NOMO-1 (cell line): ENCODE measurements at regions not wholly inside any gene's neighbourhood (a gene's known extent, or its start where the extent isn't known, plus 50 kb on each side); places are given as distances from the start of the nearest gene placed in this dataset.
"Not testable (repeated sequence)": the region's sequence is repeated elsewhere in the genome, so short reads cannot be mapped to it uniquely, and the experiment has no call there.

Experiments used
- DNase-seq, 2 experiments: peaks; one replicate each; lab custom pipeline; 2025; ENCODE audit not compliant: unreplicated experiment in 2 of 2; lab: John Stamatoyannopoulos, UW

GRCh38 chr11:122209619-122210366, 93.8 kb upstream of the BLID start:
- peak in 1 of 2 experiments; percentile 15 for DNase-seq

GRCh38 chr11:122207921-122208764, 92.1 kb upstream of the BLID start:
- no peak for DNase-seq

GRCh38 chr11:122207505-122207904, 91.5 kb upstream of the BLID start:
- no peak for DNase-seq

- no peak for DNase-seq
Observed at GRCh38 chr11:122205036-122205435, 89.0 kb upstream of the BLID start.

GRCh38 chr11:122204206-122204605, 88.2 kb upstream of the BLID start:
- no peak for DNase-seq

- peak; percentile 23 to 44 for DNase-seq
Observed at GRCh38 chr11:122202951-122203456, 87.0 kb upstream of the BLID start.

- no peak for DNase-seq
Observed at GRCh38 chr11:122202161-122202950, 86.3 kb upstream of the BLID start.

- no peak for DNase-seq
Observed at GRCh38 chr11:122201106-122201505, 85.1 kb upstream of the BLID start.

- DNase-seq, result no peak
Observed at GRCh38 chr11:122199661-122200060, 83.6 kb upstream of the BLID start.

GRCh38 chr11:122198291-122198983, 82.4 kb upstream of the BLID start:
- DNase-seq, result no peak

- DNase-seq, result no peak
Observed at GRCh38 chr11:122197066-122197987, 81.3 kb upstream of the BLID start.

GRCh38 chr11:122195790-122196189, 79.8 kb upstream of the BLID start:
- DNase-seq, result no peak

- not testable (repeated sequence) for DNase-seq
Observed at GRCh38 chr11:122193881-122194480, 78.0 kb upstream of the BLID start.

GRCh38 chr11:122193457-122193856, 77.4 kb upstream of the BLID start:
- DNase-seq, result no peak

GRCh38 chr11:122192634-122193255, 76.7 kb upstream of the BLID start:
- DNase-seq, result peak in 1 of 2 experiments; percentile 36

GRCh38 chr11:122190768-122191167, 74.8 kb upstream of the BLID start:
- DNase-seq, result no peak

- no peak for DNase-seq
Observed at GRCh38 chr11:122189229-122189628, 73.2 kb upstream of the BLID start.

- DNase-seq, result no peak
Observed at GRCh38 chr11:122187373-122188165, 71.6 kb upstream of the BLID start.
